Astrocyte (in vitro differentiated cells and primary cell): ENCODE measurements at regions not wholly inside any gene's neighbourhood (a gene's known extent, or its start where the extent isn't known, plus 50 kb on each side); places are given as distances from the start of the nearest gene placed in this dataset.
A peak's percentile ranks its signal among the peaks of the same experiment; 100 is the strongest.
"Not testable (repeated sequence)": the region's sequence is repeated elsewhere in the genome, so short reads cannot be mapped to it uniquely, and the experiment has no call there.

Experiments
- DNase-seq: peaks from one replicate; pipeline ENCODE4 v3.0.0-alpha.2; 2010; ENCODE audit warnings: low read depth
- FAIRE-seq: peaks from 2 replicates; lab custom pipeline; 2011; peaks lifted over from hg19 to GRCh38; lab: Jason Lieb, UNC
- H2AFZ ChIP-seq: 2 replicates; pipeline ENCODE4 v1.6.0; 2012; ENCODE audit warnings: low read depth, low read length, inconsistent platforms
- H3K27ac ChIP-seq: 2 replicates; pipeline ENCODE4 v1.5.1; 2011; ENCODE audit warnings: low read depth, low read length, inconsistent platforms
- H3K27me3 ChIP-seq: 2 replicates; pipeline ENCODE4 v1.6.0; 2011; ENCODE audit warnings: low read length, inconsistent platforms; ENCODE audit not compliant: insufficient read depth
- H3K36me3 ChIP-seq: 2 replicates; pipeline ENCODE4 v1.5.1; 2011; ENCODE audit warnings: low read length, inconsistent platforms; ENCODE audit not compliant: insufficient read depth
- H3K4me1 ChIP-seq: 2 replicates; pipeline ENCODE4 v1.5.1; 2011; ENCODE audit warnings: low read length, inconsistent platforms; ENCODE audit not compliant: insufficient read depth
- H3K4me2 ChIP-seq: 2 replicates; pipeline ENCODE4 v1.6.0; 2012; ENCODE audit warnings: low read length, inconsistent platforms
- H3K4me3 ChIP-seq: 2 replicates; pipeline ENCODE4 v1.5.1; 2011; ENCODE audit warnings: low read depth, mild to moderate bottlenecking, low read length, inconsistent platforms; ENCODE audit not compliant: insufficient read depth
- H3K79me2 ChIP-seq: 2 replicates; pipeline ENCODE4 v1.6.0; 2012; ENCODE audit warnings: mild to moderate bottlenecking, low read length, inconsistent platforms; ENCODE audit not compliant: insufficient read depth
- H3K9ac ChIP-seq: 2 replicates; pipeline ENCODE4 v1.6.0; 2012; ENCODE audit warnings: mild to moderate bottlenecking, low read length, inconsistent platforms
- H3K9me3 ChIP-seq: 2 replicates; pipeline ENCODE4 v1.5.1; 2012; ENCODE audit warnings: low read depth, mild to moderate bottlenecking, low read length, inconsistent platforms; ENCODE audit not compliant: insufficient read depth
- H4K20me1 ChIP-seq: 2 replicates; pipeline ENCODE4 v1.6.0; 2012; ENCODE audit warnings: low read length, inconsistent platforms; ENCODE audit not compliant: insufficient read depth
- H3K27ac Mint-ChIP-seq: one replicate; pipeline ENCODE4 v1.8.0; 2021; ENCODE audit warnings: mild to moderate bottlenecking, mixed read lengths; ENCODE audit not compliant: unreplicated experiment
- H3K27me3 Mint-ChIP-seq: one replicate; pipeline ENCODE4 v1.8.0; 2021; ENCODE audit warnings: low read depth, mixed read lengths; ENCODE audit not compliant: unreplicated experiment
- H3K36me3 Mint-ChIP-seq: one replicate; pipeline ENCODE4 v1.8.0; 2021; ENCODE audit warnings: low read depth, mixed read lengths; ENCODE audit not compliant: unreplicated experiment
- H3K4me1 Mint-ChIP-seq: one replicate; pipeline ENCODE4 v1.8.0; 2021; ENCODE audit warnings: low read depth, mixed read lengths; ENCODE audit not compliant: unreplicated experiment
- H3K4me3 Mint-ChIP-seq: one replicate; pipeline ENCODE4 v1.8.0; 2021; ENCODE audit warnings: mild to moderate bottlenecking, moderate library complexity, mixed read lengths; ENCODE audit not compliant: unreplicated experiment
- H3K9me3 Mint-ChIP-seq: one replicate; pipeline ENCODE4 v1.8.0; 2021; ENCODE audit warnings: mild to moderate bottlenecking, mixed read lengths; ENCODE audit not compliant: unreplicated experiment
- EZH2 ChIP-seq: IDR thresholded peaks from 2 replicates; pipeline ENCODE4 v1.6.1; 2012; ENCODE audit warnings: mild to moderate bottlenecking, low read length, inconsistent platforms; ENCODE audit not compliant: insufficient read depth
- TF ChIP-seq, protein P1 (sequence below): IDR thresholded peaks from 2 replicates; pipeline ENCODE4 v1.5.1; 2011; ENCODE audit warnings: low read depth, mild to moderate bottlenecking, inconsistent platforms, low read length, moderate library complexity; ENCODE audit not compliant: insufficient read depth

- Mint-ChIP-seq H3K27me3 (no peaks in the 10 kb centered on the region), H3K9me3 (no peaks in the 10 kb centered on the region), H3K27ac (no peak overlapping the region), H3K4me3 (no peak overlapping the region), H3K36me3 (no peaks in the 10 kb centered on the region), H3K4me1 (peaks cover 11% of the 10 kb centered on the region)
- TF ChIP-seq EZH2, result no peak
- TF ChIP-seq, protein P1, sequence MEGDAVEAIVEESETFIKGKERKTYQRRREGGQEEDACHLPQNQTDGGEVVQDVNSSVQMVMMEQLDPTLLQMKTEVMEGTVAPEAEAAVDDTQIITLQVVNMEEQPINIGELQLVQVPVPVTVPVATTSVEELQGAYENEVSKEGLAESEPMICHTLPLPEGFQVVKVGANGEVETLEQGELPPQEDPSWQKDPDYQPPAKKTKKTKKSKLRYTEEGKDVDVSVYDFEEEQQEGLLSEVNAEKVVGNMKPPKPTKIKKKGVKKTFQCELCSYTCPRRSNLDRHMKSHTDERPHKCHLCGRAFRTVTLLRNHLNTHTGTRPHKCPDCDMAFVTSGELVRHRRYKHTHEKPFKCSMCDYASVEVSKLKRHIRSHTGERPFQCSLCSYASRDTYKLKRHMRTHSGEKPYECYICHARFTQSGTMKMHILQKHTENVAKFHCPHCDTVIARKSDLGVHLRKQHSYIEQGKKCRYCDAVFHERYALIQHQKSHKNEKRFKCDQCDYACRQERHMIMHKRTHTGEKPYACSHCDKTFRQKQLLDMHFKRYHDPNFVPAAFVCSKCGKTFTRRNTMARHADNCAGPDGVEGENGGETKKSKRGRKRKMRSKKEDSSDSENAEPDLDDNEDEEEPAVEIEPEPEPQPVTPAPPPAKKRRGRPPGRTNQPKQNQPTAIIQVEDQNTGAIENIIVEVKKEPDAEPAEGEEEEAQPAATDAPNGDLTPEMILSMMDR, result no peak
- Histone ChIP-seq H3K27ac (no peak overlapping the region), H3K4me1 (peaks cover 12% of the 10 kb centered on the region), H4K20me1 (no peaks in the 10 kb centered on the region), H3K4me3 (no peak overlapping the region), H3K27me3 (no peaks in the 10 kb centered on the region), H3K9me3 (no peaks in the 10 kb centered on the region), H2AFZ (no peak overlapping the region), H3K4me2 (no peak overlapping the region), H3K36me3 (no peaks in the 10 kb centered on the region), H3K79me2 (no peaks in the 10 kb centered on the region), H3K9ac (no peak overlapping the region)
- DNase-seq (no peak), FAIRE-seq (peak; percentile 97)
These were observed 86.5 kb upstream of the EGFL6 start for GRCh38 chrX:13482746-13483541.

DNA sequence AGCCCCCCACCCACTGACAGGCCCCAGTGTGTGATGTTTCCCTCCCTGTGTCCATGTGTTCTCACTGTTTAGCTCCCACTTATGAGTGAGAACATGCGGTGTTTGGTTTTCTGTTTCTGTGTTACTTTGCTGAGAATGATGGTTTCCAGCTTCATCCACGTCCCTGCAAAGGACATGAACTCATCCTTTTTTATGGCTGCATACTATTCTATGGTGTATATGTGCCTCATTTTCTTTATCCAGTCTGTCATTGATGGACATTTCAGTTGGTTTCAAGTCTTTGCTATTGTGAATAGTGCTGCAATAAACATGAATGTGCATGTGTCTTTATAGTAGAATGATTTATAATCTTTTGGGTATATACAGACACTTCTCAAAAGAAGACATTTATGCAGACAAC, 88.6 kb upstream of the EGFL6 start:
- not testable (repeated sequence) for H3K27me3 Mint-ChIP-seq, H3K36me3 Mint-ChIP-seq, H3K4me3 Mint-ChIP-seq, H3K27ac ChIP-seq, H3K9me3 ChIP-seq, H3K4me1 Mint-ChIP-seq, H3K4me1 ChIP-seq, H3K9ac ChIP-seq, H3K27ac Mint-ChIP-seq, H3K4me2 ChIP-seq, DNase-seq, FAIRE-seq, H3K4me3 ChIP-seq, H2AFZ ChIP-seq, H3K27me3 ChIP-seq, H3K36me3 ChIP-seq, H3K9me3 Mint-ChIP-seq, H3K79me2 ChIP-seq, H4K20me1 ChIP-seq

DNA sequence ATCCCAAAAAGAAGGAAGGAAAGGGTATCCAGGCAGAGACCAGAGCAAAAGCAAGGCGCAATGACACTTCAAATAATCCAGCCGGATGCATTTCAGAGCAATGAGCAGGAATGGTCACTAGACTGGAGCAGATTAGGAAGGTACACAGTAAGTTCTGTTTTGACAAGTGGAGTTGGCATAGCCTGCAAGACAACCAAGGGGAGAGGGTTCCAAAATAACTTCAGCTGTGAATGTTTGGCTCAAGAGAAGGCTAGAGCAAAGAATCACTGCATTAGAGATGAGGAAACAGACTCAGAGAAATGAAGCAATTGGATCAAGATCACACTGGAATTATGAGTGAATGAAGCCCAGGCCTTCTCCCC, 90.0 kb upstream of the EGFL6 start:
- Histone ChIP-seq H3K27ac (no peak overlapping the region), H3K4me1 (no peaks in the 10 kb centered on the region), H3K9me3 (no peaks in the 10 kb centered on the region), H2AFZ (no peak overlapping the region), H3K4me2 (no peak overlapping the region), H3K9ac (no peak overlapping the region), H3K79me2 (no peaks in the 10 kb centered on the region), H3K36me3 (no peaks in the 10 kb centered on the region), H3K27me3 (no peaks in the 10 kb centered on the region), H4K20me1 (no peaks in the 10 kb centered on the region), H3K4me3 (no peak overlapping the region)
- no peaks in the 10 kb centered on the region for H3K36me3 Mint-ChIP-seq
- no peak for DNase-seq
- FAIRE-seq, result peak; percentile 41
- no peak overlapping the region for H3K27ac Mint-ChIP-seq
- H3K4me3 Mint-ChIP-seq, result no peak overlapping the region
- H3K27me3 Mint-ChIP-seq, result no peaks in the 10 kb centered on the region
- TF ChIP-seq, protein P1, result no peak
- TF ChIP-seq EZH2, result no peak
- no peaks in the 10 kb centered on the region for H3K4me1 Mint-ChIP-seq
- no peaks in the 10 kb centered on the region for H3K9me3 Mint-ChIP-seq
